OCI-LY3 (cell line): ENCODE measurements at regions not wholly inside any gene's neighbourhood (a gene's known extent, or its start where the extent isn't known, plus 50 kb on each side); places are given as distances from the start of the nearest gene placed in this dataset.

Experiments
- EZH2phosphoT487 ChIP-seq: fragments of 200-600 bp; shearing (Covaris generic); IDR thresholded peaks from 2 replicates; pipeline ENCODE4 v1.6.1; 2018; ENCODE audit warnings: antibody characterized with exemption, mixed run types, low read depth
- TF ChIP-seq, protein P1 (sequence below): fragments of 200-600, 300-600 bp; sonication (generic); IDR thresholded peaks from 2 replicates; pipeline ENCODE4 v1.5.1; 2014; ENCODE audit warnings: antibody characterized with exemption, low read length, low read depth

DNA sequence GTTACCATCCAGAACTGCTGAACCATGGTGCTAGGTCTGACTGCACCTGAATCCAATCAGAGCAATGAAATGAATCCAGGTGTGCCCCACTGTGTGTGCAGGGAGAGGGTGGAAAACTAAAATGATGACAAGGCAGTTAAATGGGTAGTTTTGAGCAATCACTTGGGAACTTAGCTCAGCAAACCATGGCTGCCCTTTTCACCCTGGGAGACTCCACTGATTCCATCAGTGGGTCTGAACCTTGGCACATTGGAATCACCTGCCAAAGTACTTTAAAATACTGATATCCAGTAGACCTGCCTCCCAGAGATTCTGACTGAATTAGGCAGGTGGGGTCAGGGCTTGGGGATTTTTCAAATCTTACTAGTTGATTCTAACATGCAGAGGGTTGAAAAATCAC, 59.8 kb upstream of the USP3 start:
- TF ChIP-seq, protein P1, sequence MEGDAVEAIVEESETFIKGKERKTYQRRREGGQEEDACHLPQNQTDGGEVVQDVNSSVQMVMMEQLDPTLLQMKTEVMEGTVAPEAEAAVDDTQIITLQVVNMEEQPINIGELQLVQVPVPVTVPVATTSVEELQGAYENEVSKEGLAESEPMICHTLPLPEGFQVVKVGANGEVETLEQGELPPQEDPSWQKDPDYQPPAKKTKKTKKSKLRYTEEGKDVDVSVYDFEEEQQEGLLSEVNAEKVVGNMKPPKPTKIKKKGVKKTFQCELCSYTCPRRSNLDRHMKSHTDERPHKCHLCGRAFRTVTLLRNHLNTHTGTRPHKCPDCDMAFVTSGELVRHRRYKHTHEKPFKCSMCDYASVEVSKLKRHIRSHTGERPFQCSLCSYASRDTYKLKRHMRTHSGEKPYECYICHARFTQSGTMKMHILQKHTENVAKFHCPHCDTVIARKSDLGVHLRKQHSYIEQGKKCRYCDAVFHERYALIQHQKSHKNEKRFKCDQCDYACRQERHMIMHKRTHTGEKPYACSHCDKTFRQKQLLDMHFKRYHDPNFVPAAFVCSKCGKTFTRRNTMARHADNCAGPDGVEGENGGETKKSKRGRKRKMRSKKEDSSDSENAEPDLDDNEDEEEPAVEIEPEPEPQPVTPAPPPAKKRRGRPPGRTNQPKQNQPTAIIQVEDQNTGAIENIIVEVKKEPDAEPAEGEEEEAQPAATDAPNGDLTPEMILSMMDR: no peak
- TF ChIP-seq EZH2phosphoT487: no peak
